OCI-LY3 (cell line): ENCODE measurements at regions not wholly inside any gene's neighbourhood (a gene's known extent, or its start where the extent isn't known, plus 50 kb on each side); places are given as distances from the start of the nearest gene placed in this dataset.

ENCODE experiments used
- EZH2phosphoT487 ChIP-seq: fragments of 200-600 bp; shearing (Covaris generic); IDR thresholded peaks from 2 replicates; pipeline ENCODE4 v1.6.1; 2018; ENCODE audit warnings: antibody characterized with exemption, mixed run types, low read depth
- TF ChIP-seq, protein P1 (sequence below): fragments of 200-600, 300-600 bp; sonication (generic); IDR thresholded peaks from 2 replicates; pipeline ENCODE4 v1.5.1; 2014; ENCODE audit warnings: antibody characterized with exemption, low read length, low read depth

- TF ChIP-seq, protein P1, sequence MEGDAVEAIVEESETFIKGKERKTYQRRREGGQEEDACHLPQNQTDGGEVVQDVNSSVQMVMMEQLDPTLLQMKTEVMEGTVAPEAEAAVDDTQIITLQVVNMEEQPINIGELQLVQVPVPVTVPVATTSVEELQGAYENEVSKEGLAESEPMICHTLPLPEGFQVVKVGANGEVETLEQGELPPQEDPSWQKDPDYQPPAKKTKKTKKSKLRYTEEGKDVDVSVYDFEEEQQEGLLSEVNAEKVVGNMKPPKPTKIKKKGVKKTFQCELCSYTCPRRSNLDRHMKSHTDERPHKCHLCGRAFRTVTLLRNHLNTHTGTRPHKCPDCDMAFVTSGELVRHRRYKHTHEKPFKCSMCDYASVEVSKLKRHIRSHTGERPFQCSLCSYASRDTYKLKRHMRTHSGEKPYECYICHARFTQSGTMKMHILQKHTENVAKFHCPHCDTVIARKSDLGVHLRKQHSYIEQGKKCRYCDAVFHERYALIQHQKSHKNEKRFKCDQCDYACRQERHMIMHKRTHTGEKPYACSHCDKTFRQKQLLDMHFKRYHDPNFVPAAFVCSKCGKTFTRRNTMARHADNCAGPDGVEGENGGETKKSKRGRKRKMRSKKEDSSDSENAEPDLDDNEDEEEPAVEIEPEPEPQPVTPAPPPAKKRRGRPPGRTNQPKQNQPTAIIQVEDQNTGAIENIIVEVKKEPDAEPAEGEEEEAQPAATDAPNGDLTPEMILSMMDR: no peak
- TF ChIP-seq EZH2phosphoT487: no peak
Measured at GRCh38 chr5:175162036-175162435, 281.9 kb downstream of the DRD1 start.
